ENCODE measurements at regions not wholly inside any gene's neighbourhood (a gene's known extent, or its start where the extent isn't known, plus 50 kb on each side); places are given as distances from the start of the nearest gene placed in this dataset.

GRCh38 chr13:76741624-76742023 is 144.6 kb downstream of the KCTD12 start:
- Histone ChIP-seq H3K4me3 (no peak overlapping the region), H3K9me3 (no peaks in the 10 kb centered on the region), H3K27me3 (no peaks in the 10 kb centered on the region), H3K27ac (no peak overlapping the region), H3K4me1 (no peaks in the 10 kb centered on the region), H3K36me3 (ENCODE audit: low read depth, missing control alignments) (no peaks in the 10 kb centered on the region)
- no peak for DNase-seq
- no peak for TF ChIP-seq POLR2A (IDR thresholded peaks at IDR 0.05)
- no peak for TF ChIP-seq CTCF (IDR thresholded peaks at IDR 0.05)
- intact Hi-C loops (cut with DNase I; ENCODE audit: low total_unique reads), result no loop called here
- 45 to 83% methylated on average over 1 of the region's 1 CpG for WGBS, 2 donors

GRCh38 chr13:76741046-76741445 is 145.2 kb downstream of the KCTD12 start:
- Histone ChIP-seq H3K27ac (no peak overlapping the region), H3K9me3 (no peaks in the 10 kb centered on the region), H3K4me3 (no peak overlapping the region), H3K27me3 (no peaks in the 10 kb centered on the region), H3K36me3 (ENCODE audit: low read depth, missing control alignments) (no peaks in the 10 kb centered on the region), H3K4me1 (no peaks in the 10 kb centered on the region)
- intact Hi-C loops (cut with DNase I; ENCODE audit: low total_unique reads), result no loop called here
- no peak for DNase-seq
- WGBS, 2 donors, result 95 to 97% methylated on average over 1 of the region's 1 CpG
- TF ChIP-seq POLR2A (IDR thresholded peaks at IDR 0.05) (no peak), CTCF (IDR thresholded peaks at IDR 0.05) (no peak)

GRCh38 chr13:76738616-76739015 is 147.6 kb downstream of the KCTD12 start:
- Histone ChIP-seq H3K4me1 (no peaks in the 10 kb centered on the region), H3K27ac (no peak overlapping the region), H3K36me3 (ENCODE audit: low read depth, missing control alignments) (no peaks in the 10 kb centered on the region), H3K4me3 (no peak overlapping the region), H3K27me3 (no peaks in the 10 kb centered on the region), H3K9me3 (no peaks in the 10 kb centered on the region)
- TF ChIP-seq CTCF (IDR thresholded peaks at IDR 0.05) (no peak), POLR2A (IDR thresholded peaks at IDR 0.05) (no peak)
- no peak for DNase-seq
- 87 to 93% methylated on average over 3 of the region's 3 CpGs for WGBS, 2 donors
- intact Hi-C loops (cut with DNase I; ENCODE audit: low total_unique reads), result no loop called here

GRCh38 chr13:76737526-76737925 is 148.7 kb downstream of the KCTD12 start:
- no peak for DNase-seq

More at GRCh38 chr13:76737526-76737925, 148.7 kb downstream of the KCTD12 start:
- H3K4me1 ChIP-seq, result no peaks in the 10 kb centered on the region
- H3K27me3 ChIP-seq, result no peaks in the 10 kb centered on the region
- no peak for TF ChIP-seq CTCF (IDR thresholded peaks at IDR 0.05)
- no peak for TF ChIP-seq POLR2A (IDR thresholded peaks at IDR 0.05)
- WGBS, 2 donors, result 87 to 98% methylated on average over 3 of the region's 3 CpGs
- intact Hi-C loops (cut with DNase I; ENCODE audit: low total_unique reads), result no loop called here
- no peak overlapping the region for H3K27ac ChIP-seq
- no peak overlapping the region for H3K4me3 ChIP-seq
- H3K9me3 ChIP-seq, result no peaks in the 10 kb centered on the region
- H3K36me3 ChIP-seq (ENCODE audit: low read depth, missing control alignments), result no peaks in the 10 kb centered on the region

All from testis (tissue), 2 donors.